ENCODE measurements at regions not wholly inside any gene's neighbourhood (a gene's known extent, or its start where the extent isn't known, plus 50 kb on each side); places are given as distances from the start of the nearest gene placed in this dataset.

GRCh38 chr7:81394029-81394428 lies 375.8 kb downstream of the HGF start:
- H2AFZ ChIP-seq (ENCODE audit: low read length), result no peak overlapping the region
- no peak overlapping the region for H3K27ac ChIP-seq (ENCODE audit: extremely low read length, insufficient read depth, low read length)
- H3K27me3 ChIP-seq (ENCODE audit: control insufficient read depth in 1 of 2, insufficient read depth in 2 of 2, low read length in 2 of 2), result no peaks in the 10 kb centered on the region
- TF ChIP-seq, protein P1, sequence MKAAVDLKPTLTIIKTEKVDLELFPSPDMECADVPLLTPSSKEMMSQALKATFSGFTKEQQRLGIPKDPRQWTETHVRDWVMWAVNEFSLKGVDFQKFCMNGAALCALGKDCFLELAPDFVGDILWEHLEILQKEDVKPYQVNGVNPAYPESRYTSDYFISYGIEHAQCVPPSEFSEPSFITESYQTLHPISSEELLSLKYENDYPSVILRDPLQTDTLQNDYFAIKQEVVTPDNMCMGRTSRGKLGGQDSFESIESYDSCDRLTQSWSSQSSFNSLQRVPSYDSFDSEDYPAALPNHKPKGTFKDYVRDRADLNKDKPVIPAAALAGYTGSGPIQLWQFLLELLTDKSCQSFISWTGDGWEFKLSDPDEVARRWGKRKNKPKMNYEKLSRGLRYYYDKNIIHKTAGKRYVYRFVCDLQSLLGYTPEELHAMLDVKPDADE (CRISPR knock-in tag; IDR thresholded peaks at IDR 0.05), result no peak
- WGBS (ENCODE audit: low lambda C conversion rate), result 3% methylated on average over 2 of the region's 2 CpGs
- in situ Hi-C loops (cut with HindIII; ENCODE audit: extremely low pct_ligation_motif_present, low pct_unique_long_range_greater_than_20kb), result no loop called here
- no peaks in the 10 kb centered on the region for H3K79me2 ChIP-seq (ENCODE audit: insufficient read depth, low read length)
- DNase-seq (ENCODE audit: low spot score), result no peak
- no peak for FAIRE-seq
- H3K4me1 ChIP-seq (ENCODE audit: insufficient read depth, low read length), result no peaks in the 10 kb centered on the region
- H3K9ac ChIP-seq (ENCODE audit: insufficient read depth, low read depth, low read length), result no peak overlapping the region
- ATAC-seq, result no peak
- POLR2A ChIA-PET, result no interaction called here
- no peaks in the 10 kb centered on the region for H3K36me3 ChIP-seq (replicated peaks in 1 of 2; ENCODE audit: control insufficient read depth in 1 of 2, insufficient read depth in 2 of 2, low read length in 2 of 2)
- no peak overlapping the region for H3K4me2 ChIP-seq (ENCODE audit: low read depth, low read length)
- no peak overlapping the region for H3K4me3 ChIP-seq (replicated peaks in 1 of 3; ENCODE audit: insufficient read depth in 1 of 3, low read depth in 2 of 3, low read length in 3 of 3)
- CTCF ChIA-PET (ENCODE audit: low intra/inter-chr PET ratio, low total read pairs), result no interaction called here
- intact Hi-C loops (cut with micrococcal nuclease; ENCODE audit: unreplicated experiment), result no loop called here
- no peaks in the 10 kb centered on the region for H4K20me1 ChIP-seq (ENCODE audit: insufficient read depth, low read length)
- BruUV-seq (replicated peaks), result no TSS peak
- H3K9me3 ChIP-seq (ENCODE audit: low read length), result no peaks in the 10 kb centered on the region

- H3K4me3 ChIP-seq (replicated peaks in 1 of 3; ENCODE audit: insufficient read depth in 1 of 3, low read depth in 2 of 3, low read length in 3 of 3), result no peak overlapping the region
- no peaks in the 10 kb centered on the region for H3K79me2 ChIP-seq (ENCODE audit: insufficient read depth, low read length)
- in situ Hi-C loops (cut with HindIII; ENCODE audit: extremely low pct_ligation_motif_present, low pct_unique_long_range_greater_than_20kb) (no loop called here), intact Hi-C loops (cut with micrococcal nuclease; ENCODE audit: unreplicated experiment) (no loop called here)
- BruUV-seq (replicated peaks), result no TSS peak
- no peaks in the 10 kb centered on the region for H3K4me1 ChIP-seq (ENCODE audit: insufficient read depth, low read length)
- no peak overlapping the region for H3K9ac ChIP-seq (ENCODE audit: insufficient read depth, low read depth, low read length)
- CTCF ChIA-PET (ENCODE audit: low intra/inter-chr PET ratio, low total read pairs), result no interaction called here
- no peaks in the 10 kb centered on the region for H3K36me3 ChIP-seq (replicated peaks in 1 of 2; ENCODE audit: control insufficient read depth in 1 of 2, insufficient read depth in 2 of 2, low read length in 2 of 2)
- DNase-seq (ENCODE audit: low spot score) (no peak), FAIRE-seq (no peak), ATAC-seq (no peak)
- POLR2A ChIA-PET, result no interaction called here
- H4K20me1 ChIP-seq (ENCODE audit: insufficient read depth, low read length), result no peaks in the 10 kb centered on the region
- no peak overlapping the region for H3K4me2 ChIP-seq (ENCODE audit: low read depth, low read length)
- no peak overlapping the region for H3K27ac ChIP-seq (ENCODE audit: extremely low read length, insufficient read depth, low read length)
- H2AFZ ChIP-seq (ENCODE audit: low read length), result no peak overlapping the region
- H3K27me3 ChIP-seq (ENCODE audit: control insufficient read depth in 1 of 2, insufficient read depth in 2 of 2, low read length in 2 of 2), result no peaks in the 10 kb centered on the region
- H3K9me3 ChIP-seq (ENCODE audit: low read length), result no peaks in the 10 kb centered on the region
- WGBS (ENCODE audit: low lambda C conversion rate), result 47% methylated on average over 2 of the region's 2 CpGs
- TF ChIP-seq SRSF4 (IDR thresholded peaks at IDR 0.05; ENCODE audit: low read depth, low read length, poor library complexity, severe bottlenecking), result no peak
- no peak for TF ChIP-seq ELK4 (CRISPR knock-in tag; IDR thresholded peaks at IDR 0.05; ENCODE audit: borderline replicate concordance)
- TF ChIP-seq, protein P2, sequence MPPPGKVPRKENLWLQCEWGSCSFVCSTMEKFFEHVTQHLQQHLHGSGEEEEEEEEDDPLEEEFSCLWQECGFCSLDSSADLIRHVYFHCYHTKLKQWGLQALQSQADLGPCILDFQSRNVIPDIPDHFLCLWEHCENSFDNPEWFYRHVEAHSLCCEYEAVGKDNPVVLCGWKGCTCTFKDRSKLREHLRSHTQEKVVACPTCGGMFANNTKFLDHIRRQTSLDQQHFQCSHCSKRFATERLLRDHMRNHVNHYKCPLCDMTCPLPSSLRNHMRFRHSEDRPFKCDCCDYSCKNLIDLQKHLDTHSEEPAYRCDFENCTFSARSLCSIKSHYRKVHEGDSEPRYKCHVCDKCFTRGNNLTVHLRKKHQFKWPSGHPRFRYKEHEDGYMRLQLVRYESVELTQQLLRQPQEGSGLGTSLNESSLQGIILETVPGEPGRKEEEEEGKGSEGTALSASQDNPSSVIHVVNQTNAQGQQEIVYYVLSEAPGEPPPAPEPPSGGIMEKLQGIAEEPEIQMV (CRISPR knock-in tag; IDR thresholded peaks at IDR 0.05; ENCODE audit: low read depth), result no peak
- TF ChIP-seq MED1 (CRISPR knock-in tag; IDR thresholded peaks at IDR 0.05), result no peak
- TF ChIP-seq, protein P3, sequence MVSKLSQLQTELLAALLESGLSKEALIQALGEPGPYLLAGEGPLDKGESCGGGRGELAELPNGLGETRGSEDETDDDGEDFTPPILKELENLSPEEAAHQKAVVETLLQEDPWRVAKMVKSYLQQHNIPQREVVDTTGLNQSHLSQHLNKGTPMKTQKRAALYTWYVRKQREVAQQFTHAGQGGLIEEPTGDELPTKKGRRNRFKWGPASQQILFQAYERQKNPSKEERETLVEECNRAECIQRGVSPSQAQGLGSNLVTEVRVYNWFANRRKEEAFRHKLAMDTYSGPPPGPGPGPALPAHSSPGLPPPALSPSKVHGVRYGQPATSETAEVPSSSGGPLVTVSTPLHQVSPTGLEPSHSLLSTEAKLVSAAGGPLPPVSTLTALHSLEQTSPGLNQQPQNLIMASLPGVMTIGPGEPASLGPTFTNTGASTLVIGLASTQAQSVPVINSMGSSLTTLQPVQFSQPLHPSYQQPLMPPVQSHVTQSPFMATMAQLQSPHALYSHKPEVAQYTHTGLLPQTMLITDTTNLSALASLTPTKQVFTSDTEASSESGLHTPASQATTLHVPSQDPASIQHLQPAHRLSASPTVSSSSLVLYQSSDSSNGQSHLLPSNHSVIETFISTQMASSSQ (IDR thresholded peaks at IDR 0.05; ENCODE audit: low read depth), result no peak
- TF ChIP-seq, protein P3 (CRISPR knock-in tag; IDR thresholded peaks at IDR 0.05; ENCODE audit: borderline replicate concordance), result no peak
- TF ChIP-seq, protein P4, sequence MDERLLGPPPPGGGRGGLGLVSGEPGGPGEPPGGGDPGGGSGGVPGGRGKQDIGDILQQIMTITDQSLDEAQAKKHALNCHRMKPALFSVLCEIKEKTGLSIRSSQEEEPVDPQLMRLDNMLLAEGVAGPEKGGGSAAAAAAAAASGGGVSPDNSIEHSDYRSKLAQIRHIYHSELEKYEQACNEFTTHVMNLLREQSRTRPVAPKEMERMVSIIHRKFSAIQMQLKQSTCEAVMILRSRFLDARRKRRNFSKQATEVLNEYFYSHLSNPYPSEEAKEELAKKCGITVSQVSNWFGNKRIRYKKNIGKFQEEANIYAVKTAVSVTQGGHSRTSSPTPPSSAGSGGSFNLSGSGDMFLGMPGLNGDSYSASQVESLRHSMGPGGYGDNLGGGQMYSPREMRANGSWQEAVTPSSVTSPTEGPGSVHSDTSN (CRISPR knock-in tag; IDR thresholded peaks at IDR 0.05), result no peak
- no peak for TF ChIP-seq GLI4 (CRISPR knock-in tag; IDR thresholded peaks at IDR 0.05; ENCODE audit: borderline replicate concordance)
These were observed 376.8 kb downstream of the HGF start for GRCh38 chr7:81393018-81393417.

All from HepG2 (cell line).